ENCODE measurements at regions not wholly inside any gene's neighbourhood (a gene's known extent, or its start where the extent isn't known, plus 50 kb on each side); places are given as distances from the start of the nearest gene placed in this dataset.

DNA sequence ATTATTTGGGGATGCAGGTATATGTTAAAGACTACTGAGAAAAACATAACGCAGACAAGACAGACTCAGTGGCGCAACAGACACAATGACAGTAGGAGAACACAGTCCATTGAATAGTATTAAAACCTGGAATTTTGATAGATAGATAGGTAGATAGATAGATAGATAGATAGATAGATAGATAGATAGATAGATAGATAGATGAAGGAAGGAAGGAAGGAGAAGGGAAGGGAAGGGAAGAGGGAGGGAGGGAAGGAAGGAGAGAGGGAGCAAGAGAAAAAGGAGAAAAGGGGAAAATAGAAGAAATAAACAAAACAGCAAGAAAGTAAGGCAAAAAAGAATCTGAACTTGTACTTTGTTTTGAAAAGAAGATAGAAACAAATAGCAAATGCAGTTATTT is 404.5 kb downstream of the FOXO1 start:
- Histone ChIP-seq H3K79me2 (ENCODE audit: insufficient read depth, low read length) (no peaks in the 10 kb centered on the region), H3K27me3 (ENCODE audit: control insufficient read depth in 2 of 2, insufficient read depth in 2 of 2, low read length in 2 of 2) (no peaks in the 10 kb centered on the region), H3K27ac (ENCODE audit: low read depth in 1 of 2, low read length in 2 of 2) (no peak overlapping the region), H3K36me3 (replicated peaks in 1 of 2; ENCODE audit: control insufficient read depth in 1 of 2, insufficient read depth in 2 of 2, low read length in 2 of 2) (no peaks in the 10 kb centered on the region), H3K4me2 (replicated peaks; ENCODE audit: extremely low read depth, low read length, poor library complexity, severe bottlenecking) (no peak overlapping the region), H4K20me1 (ENCODE audit: insufficient read depth, low read length) (no peaks in the 10 kb centered on the region), H3K9me3 (replicated peaks in 1 of 2; ENCODE audit: control insufficient read depth in 1 of 2, insufficient read depth in 1 of 2, low read length in 2 of 2) (no peaks in the 10 kb centered on the region), H3K4me1 (ENCODE audit: control insufficient read depth in 1 of 2, insufficient read depth in 2 of 2, low read length in 2 of 2) (no peaks in the 10 kb centered on the region), H3K9ac (ENCODE audit: insufficient read depth, low read length, poor library complexity, severe bottlenecking) (no peak overlapping the region), H2AFZ (ENCODE audit: insufficient read depth, low read depth, low read length, poor library complexity, severe bottlenecking) (no peak overlapping the region), H3K4me3 (replicated peaks in 1 of 3; ENCODE audit: low read depth in 2 of 3, low read length in 3 of 3) (no peak overlapping the region)
- no CpG with 5 or more reads among the region's 2 CpGs for WGBS (ENCODE audit: insufficient coverage)
- DNase-seq: no peak
- no peak overlapping the region for H3K27ac Mint-ChIP-seq
- H3K27me3 Mint-ChIP-seq (ENCODE audit: low read depth in 3 of 3): peaks cover 0 to 1% (median 0%) of the 10 kb centered on the region in 3 donors
- H3K9me3 Mint-ChIP-seq: no peaks in the 10 kb centered on the region
- H3K4me1 Mint-ChIP-seq: no peaks in the 10 kb centered on the region
- intact Hi-C loops (cut with micrococcal nuclease): no loop called here
- no peak overlapping the region for H3K4me3 Mint-ChIP-seq
- no peaks in the 10 kb centered on the region for H3K36me3 Mint-ChIP-seq
- TF ChIP-seq, protein P1, sequence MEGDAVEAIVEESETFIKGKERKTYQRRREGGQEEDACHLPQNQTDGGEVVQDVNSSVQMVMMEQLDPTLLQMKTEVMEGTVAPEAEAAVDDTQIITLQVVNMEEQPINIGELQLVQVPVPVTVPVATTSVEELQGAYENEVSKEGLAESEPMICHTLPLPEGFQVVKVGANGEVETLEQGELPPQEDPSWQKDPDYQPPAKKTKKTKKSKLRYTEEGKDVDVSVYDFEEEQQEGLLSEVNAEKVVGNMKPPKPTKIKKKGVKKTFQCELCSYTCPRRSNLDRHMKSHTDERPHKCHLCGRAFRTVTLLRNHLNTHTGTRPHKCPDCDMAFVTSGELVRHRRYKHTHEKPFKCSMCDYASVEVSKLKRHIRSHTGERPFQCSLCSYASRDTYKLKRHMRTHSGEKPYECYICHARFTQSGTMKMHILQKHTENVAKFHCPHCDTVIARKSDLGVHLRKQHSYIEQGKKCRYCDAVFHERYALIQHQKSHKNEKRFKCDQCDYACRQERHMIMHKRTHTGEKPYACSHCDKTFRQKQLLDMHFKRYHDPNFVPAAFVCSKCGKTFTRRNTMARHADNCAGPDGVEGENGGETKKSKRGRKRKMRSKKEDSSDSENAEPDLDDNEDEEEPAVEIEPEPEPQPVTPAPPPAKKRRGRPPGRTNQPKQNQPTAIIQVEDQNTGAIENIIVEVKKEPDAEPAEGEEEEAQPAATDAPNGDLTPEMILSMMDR (IDR thresholded peaks at IDR 0.05): no peak

DNA sequence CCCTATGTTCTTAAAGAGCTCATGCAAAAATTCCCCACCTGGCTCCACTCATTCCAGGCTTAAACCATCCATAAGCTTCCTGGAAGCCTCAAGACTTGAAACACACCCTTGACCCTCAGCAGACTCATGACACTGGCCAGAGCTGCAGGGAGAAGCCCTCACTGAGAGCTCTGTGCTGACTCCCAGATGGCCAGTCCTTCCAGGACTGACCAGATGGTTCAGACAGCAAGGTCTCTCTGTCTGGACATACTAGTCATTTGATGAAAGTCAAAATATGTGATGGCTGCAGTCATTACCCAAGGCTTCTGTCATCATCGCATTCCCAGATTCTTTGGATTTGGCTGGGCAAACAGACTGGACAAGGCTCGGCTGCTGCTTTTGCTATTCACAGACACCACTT is 397.4 kb downstream of the FOXO1 start:
- intact Hi-C loops (cut with micrococcal nuclease): no loop called here
- H3K36me3 ChIP-seq (replicated peaks in 1 of 2; ENCODE audit: control insufficient read depth in 1 of 2, insufficient read depth in 2 of 2, low read length in 2 of 2): no peaks in the 10 kb centered on the region
- H3K4me1 Mint-ChIP-seq: peaks cover 10% of the 10 kb centered on the region
- no peaks in the 10 kb centered on the region for H3K27me3 ChIP-seq (ENCODE audit: control insufficient read depth in 2 of 2, insufficient read depth in 2 of 2, low read length in 2 of 2)
- no peak overlapping the region for H3K27ac Mint-ChIP-seq
- H4K20me1 ChIP-seq (ENCODE audit: insufficient read depth, low read length): no peaks in the 10 kb centered on the region
- H3K4me3 ChIP-seq (replicated peaks in 1 of 3; ENCODE audit: low read depth in 2 of 3, low read length in 3 of 3): no peak overlapping the region
- H3K27me3 Mint-ChIP-seq (ENCODE audit: low read depth in 3 of 3): peaks cover 0 to 3% (median 2%) of the 10 kb centered on the region in 3 donors
- H3K9me3 ChIP-seq (replicated peaks in 1 of 2; ENCODE audit: control insufficient read depth in 1 of 2, insufficient read depth in 1 of 2, low read length in 2 of 2): no peaks in the 10 kb centered on the region
- TF ChIP-seq, protein P1 (IDR thresholded peaks at IDR 0.05): no peak
- H3K4me2 ChIP-seq (replicated peaks; ENCODE audit: extremely low read depth, low read length, poor library complexity, severe bottlenecking): no peak overlapping the region
- H3K27ac ChIP-seq (ENCODE audit: low read depth in 1 of 2, low read length in 2 of 2): no peak overlapping the region
- H3K9me3 Mint-ChIP-seq: no peaks in the 10 kb centered on the region
- H3K4me1 ChIP-seq (ENCODE audit: control insufficient read depth in 1 of 2, insufficient read depth in 2 of 2, low read length in 2 of 2): no peaks in the 10 kb centered on the region
- no peak for DNase-seq
- no peaks in the 10 kb centered on the region for H3K79me2 ChIP-seq (ENCODE audit: insufficient read depth, low read length)
- H3K9ac ChIP-seq (ENCODE audit: insufficient read depth, low read length, poor library complexity, severe bottlenecking): no peak overlapping the region
- H3K4me3 Mint-ChIP-seq: no peak overlapping the region
- 83% methylated on average over 1 of the region's 2 CpGs for WGBS (ENCODE audit: insufficient coverage)
- no peaks in the 10 kb centered on the region for H3K36me3 Mint-ChIP-seq
- no peak overlapping the region for H2AFZ ChIP-seq (ENCODE audit: insufficient read depth, low read depth, low read length, poor library complexity, severe bottlenecking)
